Stimulated activated CD8-positive, alpha-beta memory T cell treated with anti-CD3 and anti-CD28 coated beads, Interleukin-15, amount 100 ng/mL, for 4 hours (primary cell): ENCODE measurements at regions not wholly inside any gene's neighbourhood (a gene's known extent, or its start where the extent isn't known, plus 50 kb on each side); places are given as distances from the start of the nearest gene placed in this dataset.

Source experiments
- DNase-seq, 2 donors: peaks; one replicate each; pipeline ENCODE4 v3.0.0-alpha.2; 2020; ENCODE audit warnings: low read depth in 2 of 2

GRCh38 chr9:118751077-118751847 lies 618.0 kb downstream of the BRINP1 start:
- DNase-seq = no peak

- no peak for DNase-seq
Observed at GRCh38 chr9:118751848-118752223, 617.4 kb downstream of the BRINP1 start.

DNA sequence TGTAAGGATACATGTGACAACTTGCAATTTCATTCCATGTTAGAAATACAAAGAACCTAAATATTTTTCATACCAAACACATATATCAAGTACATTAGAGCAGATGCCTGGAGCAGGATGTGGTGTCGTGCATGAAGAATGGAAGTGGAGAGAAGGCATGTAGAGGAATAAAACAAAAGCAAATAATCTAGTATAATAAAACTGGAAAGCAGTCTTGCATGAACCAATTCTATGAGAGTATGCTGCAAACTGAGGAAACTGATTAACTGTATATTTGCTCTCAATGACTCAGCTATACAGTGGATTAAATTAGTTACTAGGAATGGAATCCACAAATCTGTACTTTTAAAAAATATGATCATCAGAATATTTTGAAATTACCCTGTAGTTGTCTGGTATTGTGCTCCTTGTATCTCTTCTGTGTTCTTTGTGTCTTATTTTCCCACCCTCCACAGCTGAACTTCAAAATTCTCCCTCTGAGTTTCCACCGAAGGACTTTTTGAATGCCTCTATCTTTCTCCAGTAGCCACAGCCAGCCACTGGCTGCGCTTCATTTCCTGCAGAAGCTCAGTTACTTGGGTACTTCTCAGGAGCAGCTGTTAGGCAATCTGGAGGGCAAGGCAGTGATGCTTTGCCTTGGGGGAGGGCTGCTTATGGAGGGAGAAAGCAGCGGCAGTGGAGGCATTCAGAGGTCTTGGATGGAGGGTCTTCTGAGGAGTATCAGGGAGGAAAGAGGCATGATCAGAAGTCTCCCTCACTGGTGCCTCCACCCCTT lies 608.0 kb downstream of the BRINP1 start:
- DNase-seq = no peak

DNA sequence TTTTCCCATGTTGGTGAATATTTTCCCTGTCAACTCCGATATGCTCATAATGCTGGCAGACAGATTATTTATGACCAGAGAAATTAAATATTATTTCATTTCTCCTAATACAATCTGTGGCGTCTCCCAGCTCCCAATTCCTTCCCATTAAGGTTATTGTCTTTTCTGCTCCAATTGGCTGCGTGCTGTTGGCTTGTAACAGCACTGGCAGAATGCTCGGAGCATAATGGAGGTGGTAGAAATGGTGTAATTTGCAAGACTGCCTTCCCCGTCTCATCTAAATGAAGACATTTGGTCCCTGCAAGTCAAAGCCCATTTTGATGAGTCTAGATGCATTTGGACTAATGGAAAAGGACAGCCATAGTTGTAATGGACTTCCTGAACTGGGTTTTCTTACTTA lies 601.7 kb downstream of the BRINP1 start:
- no peak for DNase-seq

- no peak for DNase-seq
Observed at GRCh38 chr9:118782790-118783463, 586.3 kb downstream of the BRINP1 start.

GRCh38 chr9:118784033-118784432 lies 585.2 kb downstream of the BRINP1 start:
- DNase-seq = no peak

DNA sequence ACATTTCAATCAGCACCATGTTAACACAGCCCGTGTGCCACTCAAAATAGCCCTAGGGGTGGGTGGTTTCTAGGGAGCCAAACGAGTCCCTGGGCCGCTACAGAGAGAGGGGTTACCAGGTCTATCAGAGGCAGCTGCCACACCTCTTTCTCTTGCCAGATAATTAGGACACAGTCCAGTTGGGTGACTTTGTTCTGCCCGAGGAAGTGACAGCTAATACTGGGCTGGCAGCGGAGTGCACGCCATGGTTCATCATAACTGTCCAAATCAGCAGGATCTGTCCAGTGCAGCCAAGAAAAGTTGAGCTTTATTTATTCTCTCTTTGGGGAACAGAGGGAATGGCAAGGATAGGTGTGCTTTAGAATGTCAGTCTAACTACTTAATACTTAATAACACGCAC lies 583.8 kb downstream of the BRINP1 start:
- DNase-seq = no peak

GRCh38 chr9:118786877-118787276 lies 582.4 kb downstream of the BRINP1 start:
- no peak for DNase-seq

- DNase-seq = no peak
Observed at GRCh38 chr9:118809160-118809625, 560.0 kb downstream of the BRINP1 start.

DNA sequence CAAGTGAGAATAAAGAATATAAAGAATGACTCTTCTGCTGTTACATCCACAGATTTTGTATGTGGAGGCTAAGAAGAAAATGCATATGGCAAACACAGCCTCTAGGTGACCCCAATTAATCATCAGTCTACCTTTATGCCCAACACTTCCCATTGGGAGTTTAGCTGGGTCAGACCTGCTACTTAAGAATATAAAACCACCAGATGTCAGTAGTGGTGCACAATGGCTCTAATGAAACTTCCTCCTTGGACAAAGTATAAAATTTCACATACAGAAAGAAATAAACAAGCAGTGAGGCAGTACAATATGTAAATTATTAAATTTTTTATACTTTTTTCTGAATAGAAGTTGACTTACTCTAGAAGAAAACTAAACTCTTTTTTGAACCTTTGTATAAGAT lies 539.9 kb downstream of the BRINP1 start:
- no peak for DNase-seq

DNA sequence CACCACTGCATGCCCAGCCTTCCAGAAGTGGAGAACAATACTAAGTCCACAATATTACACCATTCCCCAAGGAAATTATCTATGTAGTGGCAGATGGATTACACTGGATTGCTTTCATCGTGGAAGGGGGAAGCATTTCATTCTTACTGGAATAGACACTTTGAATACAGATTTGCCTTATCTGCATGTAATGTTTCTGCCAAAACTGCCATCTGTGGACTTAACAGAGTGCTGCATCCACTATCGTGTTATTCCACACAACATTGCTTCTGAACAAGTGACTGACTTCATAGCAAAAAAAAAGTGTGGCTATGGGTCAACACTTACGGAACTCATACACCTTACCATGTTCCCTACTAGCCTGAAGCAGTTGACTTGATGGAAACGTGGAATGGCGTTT lies 536.9 kb downstream of the BRINP1 start:
- no peak for DNase-seq

- no peak for DNase-seq
Observed at GRCh38 chr9:118836891-118837290, 532.3 kb downstream of the BRINP1 start.

GRCh38 chr9:118871531-118871930 lies 497.7 kb downstream of the BRINP1 start:
- no peak for DNase-seq

GRCh38 chr9:118882684-118883083 lies 486.6 kb downstream of the BRINP1 start:
- DNase-seq = no peak

DNA sequence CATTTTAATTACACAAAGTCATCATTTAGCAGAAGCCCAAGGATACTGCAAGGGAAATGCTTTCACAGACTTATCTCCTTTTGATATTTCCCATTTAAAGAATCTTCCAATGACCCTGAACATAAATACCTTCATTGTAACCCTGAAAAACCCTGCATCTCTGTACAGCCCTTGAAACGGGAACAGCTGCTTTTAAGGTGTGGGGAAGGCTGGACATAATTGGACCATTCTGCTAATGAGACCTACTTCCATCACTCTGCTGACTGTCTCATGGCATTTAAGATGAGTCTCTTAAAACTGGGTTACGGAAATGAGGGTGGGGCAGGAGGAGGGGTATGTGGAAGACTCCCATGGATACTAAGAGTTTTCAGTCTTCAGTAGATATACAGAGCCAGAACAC lies 485.8 kb downstream of the BRINP1 start:
- no peak for DNase-seq

- DNase-seq = no peak
Observed at GRCh38 chr9:118891213-118891612, 478.0 kb downstream of the BRINP1 start.

GRCh38 chr9:118896324-118897000 lies 472.8 kb downstream of the BRINP1 start:
- DNase-seq = no peak

DNA sequence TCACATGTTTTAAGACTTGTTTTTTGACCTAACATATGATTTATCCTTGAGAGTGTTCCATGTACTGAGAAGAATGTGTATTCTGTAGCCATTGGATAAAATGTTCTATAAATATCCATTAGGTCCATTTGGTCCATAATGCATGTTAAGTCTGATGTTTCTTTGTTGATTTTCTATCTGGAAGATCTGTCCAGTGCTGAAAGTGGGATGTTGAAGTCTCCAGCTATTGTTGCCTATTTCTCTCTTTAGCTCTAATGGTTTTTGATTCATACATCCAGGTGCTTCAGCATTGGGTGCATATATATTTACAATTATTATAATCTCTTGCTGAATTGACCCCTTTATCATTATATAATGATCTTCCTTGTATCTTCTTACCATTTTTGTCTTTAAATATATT lies 451.1 kb downstream of the BRINP1 start:
- DNase-seq = no peak

DNA sequence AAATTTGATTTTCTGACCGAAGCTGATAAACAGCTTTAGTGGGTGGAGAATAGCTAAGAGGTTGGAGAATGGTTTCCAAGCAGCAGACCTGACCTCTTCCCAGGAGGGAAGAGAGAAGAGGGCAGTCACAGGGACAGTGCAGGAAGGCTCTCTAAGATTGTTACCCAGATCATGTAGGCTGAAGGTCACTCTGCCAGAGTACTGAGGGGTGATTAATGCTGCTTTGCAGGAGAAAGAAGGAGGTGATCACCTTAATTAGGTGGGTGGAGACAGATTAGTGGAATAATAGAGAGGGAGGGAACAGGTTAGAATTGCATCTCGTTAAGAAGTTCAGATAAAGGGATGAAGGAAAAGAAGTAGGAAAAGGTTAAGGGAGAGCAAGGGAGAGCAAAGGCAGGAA lies 440.5 kb downstream of the BRINP1 start:
- no peak for DNase-seq

- no peak for DNase-seq
Observed at GRCh38 chr9:118929287-118929686, 439.9 kb downstream of the BRINP1 start.

DNA sequence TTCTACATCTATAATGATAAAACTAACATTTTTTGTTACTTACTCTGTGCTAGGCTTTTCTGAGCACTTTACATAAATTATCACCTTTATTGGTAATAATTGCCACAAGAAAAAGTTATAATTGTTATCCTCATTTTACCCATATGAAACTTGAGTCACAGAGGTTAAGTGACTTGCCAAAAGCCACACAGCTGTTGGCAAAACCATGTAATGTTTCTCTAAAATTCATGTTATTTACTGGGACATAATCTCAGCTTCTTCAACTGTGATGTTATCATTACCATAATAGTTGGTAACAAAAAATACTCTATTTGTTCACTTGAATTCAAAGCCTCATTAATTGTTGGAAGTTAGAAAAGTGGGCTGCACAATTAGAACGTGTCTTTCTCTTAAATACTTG lies 437.3 kb downstream of the BRINP1 start:
- DNase-seq = no peak

DNA sequence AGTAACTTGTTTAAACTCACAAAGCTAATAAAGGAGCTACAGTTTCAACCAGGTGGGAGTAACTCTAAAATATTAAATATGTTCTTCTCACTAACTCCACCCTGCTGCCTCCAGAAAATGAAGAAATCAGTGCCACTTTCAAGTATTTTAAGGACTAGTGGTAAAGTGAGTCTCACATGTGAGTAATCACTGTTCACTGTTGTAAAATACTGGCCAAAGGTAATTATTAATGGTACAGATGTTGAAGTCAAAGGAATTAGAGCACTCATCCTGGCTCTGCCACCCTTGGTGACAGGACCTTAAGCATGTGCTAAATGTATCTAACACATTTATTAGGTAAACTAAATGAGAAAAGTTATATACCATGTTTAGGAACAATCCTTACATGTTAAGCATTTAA lies 430.7 kb downstream of the BRINP1 start:
- no peak for DNase-seq
